HG03103 (cell line): ENCODE measurements at regions not wholly inside any gene's neighbourhood (a gene's known extent, or its start where the extent isn't known, plus 50 kb on each side); places are given as distances from the start of the nearest gene placed in this dataset.
A peak's percentile ranks its signal among the peaks of the same experiment; 100 is the strongest.
"Not testable (repeated sequence)": the region's sequence is repeated elsewhere in the genome, so short reads cannot be mapped to it uniquely, and the experiment has no call there.

Source experiments
- ATAC-seq: cut with Tn5 transposase; IDR thresholded peaks from one replicate; pipeline ENCODE4 v1.9.1; 2021; ENCODE audit warnings: low read depth; ENCODE audit not compliant: unreplicated experiment

- ATAC-seq = not testable (repeated sequence)
Measured at GRCh38 chr21:14009238-14009981, 201.3 kb downstream of the LIPI start.

DNA sequence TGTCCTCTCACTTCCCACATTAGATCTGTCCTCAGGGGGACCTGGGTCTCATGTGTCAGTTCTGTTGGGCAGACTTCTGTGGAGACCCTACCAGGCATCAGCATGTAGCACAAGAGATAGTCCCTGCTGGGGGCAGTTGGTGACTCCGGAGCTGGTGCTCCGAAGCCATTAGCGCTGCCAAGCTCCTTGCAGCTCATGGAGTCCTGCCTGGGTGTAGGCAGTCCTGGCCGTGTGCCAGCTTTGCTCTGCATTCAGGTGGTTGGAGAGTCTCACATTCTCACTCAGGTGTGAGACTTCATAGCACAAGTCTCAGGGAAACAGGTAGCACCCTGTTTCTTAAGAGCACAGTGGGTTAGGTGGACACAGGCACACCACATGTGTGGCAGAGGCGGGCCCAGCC is 202.3 kb downstream of the LIPI start:
- ATAC-seq = not testable (repeated sequence)

DNA sequence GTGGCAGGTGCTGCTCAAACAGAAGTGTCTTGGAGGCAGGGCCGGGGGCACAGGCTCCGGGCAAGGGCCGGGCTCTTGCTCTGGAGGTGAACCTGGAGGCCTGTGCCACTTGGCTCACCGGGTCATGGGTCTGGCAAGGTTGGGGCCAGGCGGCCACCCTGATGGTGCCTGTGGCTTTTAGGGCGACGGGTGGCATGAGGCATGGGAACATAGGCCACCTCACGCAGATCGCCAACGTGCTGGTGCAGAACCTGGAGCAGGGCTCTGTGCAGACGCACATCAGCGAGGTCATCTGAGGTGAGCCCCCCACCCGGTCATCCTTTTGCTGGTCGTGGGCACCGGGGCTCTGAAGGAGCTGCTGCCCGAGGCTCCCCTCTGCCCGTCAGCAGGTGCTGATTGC is 202.7 kb downstream of the LIPI start:
- ATAC-seq = not testable (repeated sequence)

- ATAC-seq = not testable (repeated sequence)
Measured at GRCh38 chr21:14006144-14006543, 204.6 kb downstream of the LIPI start.

DNA sequence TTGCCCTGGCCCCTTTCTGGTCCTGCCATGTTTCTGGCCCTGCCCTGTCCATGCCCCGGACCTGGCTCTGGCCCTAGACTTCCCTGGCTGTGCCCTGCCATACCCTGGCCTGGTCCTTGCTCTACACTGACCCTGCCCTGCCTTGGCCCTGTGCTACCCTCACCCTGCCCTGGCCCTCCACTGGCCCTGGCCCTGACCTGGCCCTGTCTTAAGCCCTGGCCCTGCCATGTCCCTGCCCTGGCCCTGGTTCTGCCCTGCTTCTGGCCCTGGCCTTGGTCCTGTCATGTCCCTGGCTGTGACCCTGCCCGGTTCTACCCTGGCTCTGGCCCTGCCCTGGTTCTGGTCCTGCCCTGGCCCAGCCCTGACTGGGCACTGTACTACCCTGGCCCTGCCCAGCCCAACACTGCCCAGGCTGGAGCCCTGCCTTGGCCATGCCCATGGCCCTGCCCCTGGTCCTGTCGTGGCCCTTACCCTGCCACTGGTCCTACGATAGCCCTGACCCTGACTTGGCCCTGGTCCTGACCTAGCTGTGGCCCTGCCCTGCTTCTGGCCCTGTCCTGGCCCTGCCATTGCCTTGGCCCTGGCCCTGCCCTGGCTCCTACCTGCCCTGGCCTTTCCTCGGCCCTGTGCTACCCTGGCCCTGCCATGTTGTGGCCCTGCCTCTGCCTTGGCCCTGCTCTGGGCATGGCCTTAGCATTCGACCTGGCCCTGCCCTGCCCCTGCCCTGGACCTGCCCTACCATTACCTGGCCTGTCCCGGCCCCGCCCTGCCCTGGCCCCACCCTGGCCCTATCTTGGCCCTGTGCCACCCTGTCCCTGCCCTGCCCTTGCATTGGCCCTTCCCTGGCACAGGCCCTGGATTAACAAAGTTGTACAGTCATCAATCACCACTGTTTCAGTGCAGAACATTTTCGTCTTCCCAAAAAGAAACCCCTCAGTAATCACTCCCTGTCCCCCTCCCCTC is 223.5 kb downstream of the LIPI start:
- ATAC-seq = not testable (repeated sequence)

GRCh38 chr21:13985865-13986863 is 224.6 kb downstream of the LIPI start:
- ATAC-seq = not testable (repeated sequence)

GRCh38 chr21:13985137-13985864 is 225.5 kb downstream of the LIPI start:
- not testable (repeated sequence) for ATAC-seq

DNA sequence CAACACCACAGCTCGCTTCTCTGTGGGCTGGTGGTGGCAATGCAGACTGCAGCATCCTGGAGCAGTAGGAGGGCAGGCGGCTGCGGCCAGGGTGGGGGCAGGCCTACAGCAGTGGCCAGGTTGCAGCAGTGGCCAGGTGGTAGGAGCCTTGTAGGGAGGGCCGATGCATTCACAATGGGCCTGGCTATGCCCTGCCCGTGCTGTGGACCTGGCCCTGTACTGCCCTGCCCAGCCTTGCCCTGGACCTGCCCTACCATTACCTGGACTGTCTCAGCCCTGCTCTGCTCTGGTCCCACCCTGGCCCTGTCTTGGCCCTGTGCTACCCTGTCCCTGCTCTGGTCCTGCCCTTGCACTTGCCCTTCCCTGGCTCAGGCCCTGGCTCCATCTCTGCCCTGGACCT is 226.0 kb downstream of the LIPI start:
- ATAC-seq = not testable (repeated sequence)

GRCh38 chr21:13981176-13982087 is 229.3 kb downstream of the LIPI start:
- ATAC-seq = not testable (repeated sequence)

- peak; percentile 91 for ATAC-seq
Measured at GRCh38 chr21:13980115-13980662, 230.6 kb downstream of the LIPI start.

GRCh38 chr21:13979608-13980007 is 231.1 kb downstream of the LIPI start:
- peak; percentile 11 for ATAC-seq

GRCh38 chr21:13974582-13974981 is 236.2 kb downstream of the LIPI start:
- not testable (repeated sequence) for ATAC-seq

GRCh38 chr21:13969853-13970252 is 240.9 kb downstream of the LIPI start:
- not testable (repeated sequence) for ATAC-seq

- ATAC-seq = not testable (repeated sequence)
Measured at GRCh38 chr21:13969002-13969401, 241.8 kb downstream of the LIPI start.

- ATAC-seq = not testable (repeated sequence)
Measured at GRCh38 chr21:13963259-13963658, 247.5 kb downstream of the LIPI start.

GRCh38 chr21:13937236-13937635 is 273.5 kb downstream of the LIPI start:
- no peak for ATAC-seq

DNA sequence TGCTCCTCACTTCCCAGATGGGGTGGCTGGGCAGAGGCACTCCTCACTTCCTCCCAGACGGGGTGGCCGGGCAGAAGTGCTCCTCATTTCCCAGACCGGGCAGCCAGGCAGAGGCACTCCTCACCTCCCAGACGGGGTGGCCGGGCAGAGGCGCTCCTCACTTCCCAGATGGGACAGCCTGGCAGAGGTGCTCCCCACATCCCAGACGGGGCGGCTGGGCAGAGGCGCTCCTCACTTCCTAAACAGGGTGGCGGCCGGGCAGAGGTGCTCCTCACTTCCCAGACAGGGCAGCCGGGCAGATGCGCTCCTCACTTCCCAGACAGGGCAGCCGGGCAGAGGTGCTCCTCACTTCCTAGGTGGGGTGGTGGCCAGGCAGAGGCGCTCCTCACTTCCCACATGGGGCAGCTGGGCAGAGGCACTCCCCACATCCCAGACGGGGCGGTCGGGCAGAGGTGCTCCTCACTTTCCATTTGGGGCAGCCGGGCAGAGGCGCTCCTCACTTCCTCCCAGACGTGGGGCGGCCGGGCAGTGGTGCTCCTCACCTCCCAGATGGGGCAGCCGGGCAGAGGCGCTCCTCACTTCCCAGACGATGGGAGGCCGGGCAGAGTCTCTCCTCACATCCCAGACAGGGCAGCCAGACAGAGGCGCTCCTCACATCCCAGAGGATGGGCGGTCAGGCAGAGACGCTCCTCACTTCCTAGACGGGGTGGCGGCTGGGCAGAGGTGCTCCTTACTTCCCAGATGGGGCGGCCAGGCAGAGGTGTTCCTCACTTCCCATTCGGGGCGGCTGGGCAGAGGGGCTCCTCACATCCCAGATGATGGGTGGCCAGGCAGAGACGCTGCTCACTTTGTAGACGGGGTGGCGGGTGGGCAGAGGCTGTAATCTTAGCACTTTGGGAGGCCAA is 274.5 kb downstream of the LIPI start:
- not testable (repeated sequence) for ATAC-seq
